ENCODE measurements at regions not wholly inside any gene's neighbourhood (a gene's known extent, or its start where the extent isn't known, plus 50 kb on each side); places are given as distances from the start of the nearest gene placed in this dataset.

- no peaks in the 10 kb centered on the region for H3K36me3 Mint-ChIP-seq (ENCODE audit: unreplicated experiment)
- H3K4me1 Mint-ChIP-seq (ENCODE audit: low read depth, unreplicated experiment) = no peaks in the 10 kb centered on the region
- no peak for DNase-seq
- H3K27me3 Mint-ChIP-seq (ENCODE audit: unreplicated experiment) = no peaks in the 10 kb centered on the region
- TF ChIP-seq CTCF (IDR thresholded peaks at IDR 0.05; ENCODE audit: partially characterized antibody, unreplicated experiment) = no peak
- H3K27ac Mint-ChIP-seq (ENCODE audit: unreplicated experiment) = no peak overlapping the region
- no peak overlapping the region for H3K4me3 Mint-ChIP-seq (ENCODE audit: unreplicated experiment)
- no peaks in the 10 kb centered on the region for H3K9me3 Mint-ChIP-seq (ENCODE audit: unreplicated experiment)
These were observed 490.7 kb upstream of the MEIS1 start for GRCh38 chr2:65944213-65944612.

GRCh38 chr2:65943099-65943786, 491.7 kb upstream of the MEIS1 start:
- no peaks in the 10 kb centered on the region for H3K36me3 Mint-ChIP-seq (ENCODE audit: unreplicated experiment)
- H3K9me3 Mint-ChIP-seq (ENCODE audit: unreplicated experiment) = no peaks in the 10 kb centered on the region
- H3K4me3 Mint-ChIP-seq (ENCODE audit: unreplicated experiment) = no peak overlapping the region
- TF ChIP-seq CTCF (IDR thresholded peaks at IDR 0.05; ENCODE audit: partially characterized antibody, unreplicated experiment) = no peak
- H3K27me3 Mint-ChIP-seq (ENCODE audit: unreplicated experiment) = no peaks in the 10 kb centered on the region
- no peak for DNase-seq
- no peak overlapping the region for H3K27ac Mint-ChIP-seq (ENCODE audit: unreplicated experiment)
- no peaks in the 10 kb centered on the region for H3K4me1 Mint-ChIP-seq (ENCODE audit: low read depth, unreplicated experiment)

GRCh38 chr2:65940856-65941255, 494.1 kb upstream of the MEIS1 start:
- Mint-ChIP-seq H3K36me3 (ENCODE audit: unreplicated experiment) (no peaks in the 10 kb centered on the region), H3K4me1 (ENCODE audit: low read depth, unreplicated experiment) (no peaks in the 10 kb centered on the region), H3K9me3 (ENCODE audit: unreplicated experiment) (no peaks in the 10 kb centered on the region), H3K4me3 (ENCODE audit: unreplicated experiment) (no peak overlapping the region), H3K27me3 (ENCODE audit: unreplicated experiment) (no peaks in the 10 kb centered on the region), H3K27ac (ENCODE audit: unreplicated experiment) (no peak overlapping the region)
- TF ChIP-seq CTCF (IDR thresholded peaks at IDR 0.05; ENCODE audit: partially characterized antibody, unreplicated experiment) = no peak
- no peak for DNase-seq

- TF ChIP-seq CTCF (IDR thresholded peaks at IDR 0.05; ENCODE audit: partially characterized antibody, unreplicated experiment) = no peak
- no peak for DNase-seq
- Mint-ChIP-seq H3K4me3 (ENCODE audit: unreplicated experiment) (no peak overlapping the region), H3K27me3 (ENCODE audit: unreplicated experiment) (no peaks in the 10 kb centered on the region), H3K36me3 (ENCODE audit: unreplicated experiment) (no peaks in the 10 kb centered on the region), H3K27ac (ENCODE audit: unreplicated experiment) (no peak overlapping the region), H3K4me1 (ENCODE audit: low read depth, unreplicated experiment) (no peaks in the 10 kb centered on the region), H3K9me3 (ENCODE audit: unreplicated experiment) (no peaks in the 10 kb centered on the region)
These were observed 495.2 kb upstream of the MEIS1 start for GRCh38 chr2:65939687-65940086.

DNA sequence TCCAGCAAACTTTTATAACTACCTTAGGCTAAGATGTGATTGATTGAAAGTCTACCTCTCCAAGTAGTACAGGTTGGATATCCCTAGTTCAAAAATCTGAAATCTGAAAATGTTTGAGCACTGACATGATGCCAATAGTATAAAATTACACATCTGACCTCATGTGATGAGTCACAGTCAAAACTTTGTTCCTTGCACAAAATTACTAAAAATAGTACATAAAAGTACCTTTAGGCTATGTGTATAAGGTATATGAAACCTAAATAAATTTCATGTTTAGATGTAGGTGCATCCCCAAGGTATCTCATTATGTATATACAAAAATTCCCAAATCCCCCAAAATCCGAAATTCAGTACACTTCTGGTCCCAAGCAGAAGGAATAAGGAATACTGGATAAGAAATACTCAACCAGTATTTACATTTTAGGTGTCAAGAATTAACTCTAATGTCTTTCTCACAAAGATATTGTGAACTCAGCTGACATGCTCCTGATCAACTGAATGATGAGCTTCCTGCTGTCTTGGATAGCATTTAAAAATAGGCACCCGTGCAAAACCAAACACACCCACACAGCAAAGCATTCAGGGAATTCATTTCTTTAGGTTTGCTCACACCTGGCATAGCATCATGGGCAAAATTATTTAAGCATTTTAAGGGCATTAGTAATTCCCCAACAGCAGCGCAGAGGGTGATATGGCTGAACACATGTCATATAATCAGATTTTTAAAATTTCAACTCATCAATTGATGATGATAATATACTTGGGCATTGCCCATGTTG, 497.4 kb upstream of the MEIS1 start:
- Mint-ChIP-seq H3K9me3 (ENCODE audit: unreplicated experiment) (no peaks in the 10 kb centered on the region), H3K27ac (ENCODE audit: unreplicated experiment) (no peak overlapping the region), H3K4me1 (ENCODE audit: low read depth, unreplicated experiment) (no peaks in the 10 kb centered on the region), H3K36me3 (ENCODE audit: unreplicated experiment) (no peaks in the 10 kb centered on the region), H3K4me3 (ENCODE audit: unreplicated experiment) (no peak overlapping the region), H3K27me3 (ENCODE audit: unreplicated experiment) (no peaks in the 10 kb centered on the region)
- no peak for TF ChIP-seq CTCF (IDR thresholded peaks at IDR 0.05; ENCODE audit: partially characterized antibody, unreplicated experiment)
- no peak for DNase-seq

Data from glutamatergic neuron (in vitro differentiated cells).